HG03442 (cell line): ENCODE measurements at regions not wholly inside any gene's neighbourhood (a gene's known extent, or its start where the extent isn't known, plus 50 kb on each side); places are given as distances from the start of the nearest gene placed in this dataset.
"Not testable (repeated sequence)": the region's sequence is repeated elsewhere in the genome, so short reads cannot be mapped to it uniquely, and the experiment has no call there.

ENCODE experiments used
- ATAC-seq: cut with Tn5 transposase; IDR thresholded peaks from one replicate; pipeline ENCODE4 v1.9.1; 2021; ENCODE audit warnings: mild to moderate bottlenecking, moderate library complexity; ENCODE audit not compliant: unreplicated experiment

DNA sequence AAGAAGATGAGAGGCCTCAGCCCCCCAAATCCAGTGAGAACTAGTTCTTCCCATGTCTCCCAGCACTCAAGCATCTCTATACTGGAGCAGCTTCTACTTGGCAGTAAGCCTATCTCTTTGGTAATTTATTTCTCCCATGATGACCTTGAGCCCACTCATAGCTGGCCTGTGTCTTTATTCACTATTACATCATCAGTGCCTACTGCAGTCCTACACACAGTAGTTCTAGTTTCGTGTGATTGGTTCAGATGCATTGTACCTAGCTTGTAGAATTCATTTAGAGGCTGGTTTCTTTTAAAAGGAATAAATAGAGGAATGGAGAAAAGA, 255.6 kb upstream of the ZFP64 start:
- ATAC-seq, result no peak

- ATAC-seq, result no peak
Measured at GRCh38 chr20:52446421-52447224, 255.0 kb upstream of the ZFP64 start.

DNA sequence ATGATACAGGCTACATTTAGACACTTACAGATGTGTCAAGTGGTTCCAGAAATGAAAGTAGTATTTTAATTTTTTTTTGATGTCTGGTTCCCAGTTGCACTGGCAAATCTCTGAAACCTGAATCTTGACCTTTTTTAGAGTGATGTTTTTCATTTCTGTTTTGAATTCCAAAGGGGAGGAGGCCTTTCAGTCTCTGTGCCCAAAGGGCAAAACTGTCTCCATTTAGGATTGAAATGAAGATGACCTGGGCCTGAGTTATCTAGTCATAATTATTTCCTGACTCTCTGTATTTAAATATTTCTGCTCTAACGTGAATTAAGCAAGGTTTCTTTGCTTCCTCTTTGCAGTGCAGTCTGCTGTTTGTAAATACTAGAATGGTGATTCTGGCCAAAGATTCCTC, 252.9 kb upstream of the ZFP64 start:
- no peak for ATAC-seq

DNA sequence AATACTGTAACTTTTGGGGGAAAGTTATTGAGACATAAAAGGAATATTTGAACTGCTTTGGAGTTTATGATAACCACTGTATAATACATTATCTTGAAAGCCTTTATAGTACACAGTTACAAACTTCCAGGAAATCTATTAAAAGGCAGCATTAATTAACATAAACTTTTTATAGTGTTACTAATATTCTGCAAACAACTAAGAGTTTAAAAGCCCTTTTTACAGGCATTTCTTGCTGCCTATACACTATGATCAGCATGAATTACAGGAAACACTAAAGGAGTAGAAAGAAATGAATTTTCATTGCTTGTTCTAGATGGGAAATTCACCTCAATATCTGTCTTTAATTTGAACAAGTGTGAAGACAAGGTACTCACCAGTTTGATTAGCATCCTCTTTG, 252.3 kb upstream of the ZFP64 start:
- ATAC-seq, result no peak

- ATAC-seq, result no peak
Measured at GRCh38 chr20:52441710-52442109, 250.1 kb upstream of the ZFP64 start.

DNA sequence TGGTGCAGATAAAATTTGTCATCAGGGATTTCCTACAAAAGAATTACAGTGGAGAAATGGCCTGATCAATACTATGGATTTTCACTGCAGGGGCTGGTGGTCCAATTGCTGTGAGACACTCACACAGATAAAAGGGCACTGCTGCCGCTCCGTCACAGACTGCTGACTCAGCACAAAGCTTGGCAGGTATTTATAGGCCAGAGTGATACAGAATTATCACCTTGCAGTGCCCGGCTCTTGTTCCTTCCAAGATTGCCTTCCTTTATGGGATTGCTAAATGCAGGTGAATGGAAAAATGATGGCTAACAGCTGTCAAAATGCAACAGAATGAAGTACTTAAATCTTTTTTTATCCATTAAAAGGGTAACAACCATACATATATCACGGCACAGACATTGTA, 247.8 kb upstream of the ZFP64 start:
- no peak for ATAC-seq

- no peak for ATAC-seq
Measured at GRCh38 chr20:52438326-52438963, 246.9 kb upstream of the ZFP64 start.

DNA sequence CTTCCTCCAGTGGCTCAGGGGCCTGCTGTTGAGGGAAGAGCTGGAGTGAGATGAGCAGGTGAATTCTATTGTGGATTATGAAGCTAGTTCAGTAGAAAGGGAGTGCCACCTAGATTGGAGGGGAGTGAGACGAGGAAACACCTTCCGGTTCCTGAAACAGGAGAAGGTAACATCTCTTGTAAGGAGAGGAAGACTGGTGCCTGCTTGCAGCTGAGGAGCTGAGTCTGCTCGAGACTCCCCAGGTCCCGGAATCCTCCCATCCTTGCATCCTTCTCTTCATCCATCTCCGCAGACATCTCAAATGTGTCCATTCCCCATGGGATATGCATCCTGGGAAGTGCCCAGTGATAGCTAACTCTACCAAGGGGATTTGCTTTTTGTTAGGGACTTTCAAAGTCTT, 242.9 kb upstream of the ZFP64 start:
- ATAC-seq, result no peak

DNA sequence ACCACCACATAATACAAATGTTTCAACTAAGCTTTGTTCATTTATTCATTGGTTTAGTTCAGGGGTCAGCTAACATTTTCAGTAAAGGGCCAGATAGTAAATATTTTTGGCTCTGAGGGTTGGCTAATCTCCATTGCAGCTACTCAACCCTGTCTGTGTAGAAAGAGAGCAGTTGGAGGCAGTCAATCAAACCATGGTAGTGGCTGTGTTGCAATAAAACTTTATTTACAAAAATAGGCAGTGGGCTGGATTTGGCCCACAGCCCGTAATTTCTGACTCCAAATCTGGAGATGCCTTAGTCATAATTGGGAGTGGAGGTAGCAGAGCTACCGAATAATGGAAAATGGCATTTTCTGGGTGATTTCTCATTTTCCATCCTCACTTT, 242.5 kb upstream of the ZFP64 start:
- ATAC-seq, result no peak

GRCh38 chr20:52433326-52434040, 241.9 kb upstream of the ZFP64 start:
- ATAC-seq, result no peak

- ATAC-seq, result no peak
Measured at GRCh38 chr20:52432740-52433139, 241.2 kb upstream of the ZFP64 start.

DNA sequence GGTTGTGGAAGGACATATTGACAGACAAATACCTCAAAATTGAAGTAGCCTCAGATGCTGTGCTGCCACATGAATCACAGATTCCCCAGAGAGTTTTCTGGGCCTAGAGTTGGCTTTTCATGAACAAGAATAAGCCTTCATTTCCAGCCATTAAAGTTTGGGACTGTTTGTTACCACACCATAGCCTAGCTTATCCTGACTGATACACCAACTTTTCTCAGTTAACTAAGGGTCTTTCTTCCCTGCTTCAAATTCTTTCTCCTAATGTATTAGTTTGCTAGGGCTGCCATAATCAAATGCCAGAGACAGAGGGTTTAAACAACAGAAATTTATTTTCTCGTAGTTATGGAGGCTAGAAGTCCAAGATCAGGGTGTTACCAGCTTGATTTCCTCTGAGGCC, 237.4 kb upstream of the ZFP64 start:
- no peak for ATAC-seq

DNA sequence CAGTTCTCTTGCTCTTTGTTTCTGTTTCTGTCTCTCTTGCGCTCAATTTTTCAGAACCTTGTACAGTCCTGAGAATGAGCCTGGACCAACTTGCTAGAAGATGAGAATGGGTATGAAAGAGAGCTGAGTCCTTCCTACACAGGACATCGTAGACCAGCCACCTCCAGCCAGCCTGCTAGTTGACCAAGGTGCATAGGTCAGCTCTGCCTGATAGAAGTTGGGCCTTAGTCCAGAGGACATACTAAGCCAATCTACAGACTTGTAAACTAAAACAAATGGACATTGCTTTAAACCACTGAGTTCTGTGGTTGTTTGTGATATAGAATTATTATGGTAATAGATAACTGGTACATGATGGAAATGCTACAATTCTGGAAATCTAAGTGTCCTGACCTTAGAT, 236.4 kb upstream of the ZFP64 start:
- ATAC-seq, result no peak

GRCh38 chr20:52426856-52427255, 235.3 kb upstream of the ZFP64 start:
- ATAC-seq, result no peak

GRCh38 chr20:52425701-52426100, 234.1 kb upstream of the ZFP64 start:
- ATAC-seq, result no peak

- ATAC-seq, result no peak
Measured at GRCh38 chr20:52425253-52425652, 233.7 kb upstream of the ZFP64 start.

DNA sequence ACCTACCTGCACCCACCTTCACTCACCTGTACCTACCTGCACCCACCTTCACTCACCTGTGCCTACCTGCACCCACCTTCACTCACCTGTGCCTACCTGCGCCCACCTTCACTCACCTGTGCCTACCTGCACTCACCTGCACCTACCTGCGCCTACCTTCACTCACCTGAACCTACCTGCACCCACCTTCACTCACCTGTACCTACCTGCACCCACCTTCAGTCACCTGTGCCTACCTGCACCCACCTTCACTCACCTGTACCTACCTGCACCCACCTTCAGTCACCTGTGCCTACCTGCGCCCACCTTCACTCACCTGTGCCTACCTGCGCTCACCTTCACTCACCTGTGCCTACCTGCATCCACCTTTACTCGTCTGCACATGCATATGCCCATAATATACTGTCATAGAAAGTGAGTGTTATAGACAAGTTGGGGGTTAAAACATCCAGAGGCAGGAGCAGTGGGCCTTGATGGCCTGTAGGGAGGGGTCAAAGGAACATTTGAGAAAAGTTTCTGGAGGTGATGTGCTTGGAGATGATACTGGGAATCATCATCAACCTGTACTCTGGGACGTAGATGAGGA, 232.9 kb upstream of the ZFP64 start:
- ATAC-seq, result not testable (repeated sequence)

DNA sequence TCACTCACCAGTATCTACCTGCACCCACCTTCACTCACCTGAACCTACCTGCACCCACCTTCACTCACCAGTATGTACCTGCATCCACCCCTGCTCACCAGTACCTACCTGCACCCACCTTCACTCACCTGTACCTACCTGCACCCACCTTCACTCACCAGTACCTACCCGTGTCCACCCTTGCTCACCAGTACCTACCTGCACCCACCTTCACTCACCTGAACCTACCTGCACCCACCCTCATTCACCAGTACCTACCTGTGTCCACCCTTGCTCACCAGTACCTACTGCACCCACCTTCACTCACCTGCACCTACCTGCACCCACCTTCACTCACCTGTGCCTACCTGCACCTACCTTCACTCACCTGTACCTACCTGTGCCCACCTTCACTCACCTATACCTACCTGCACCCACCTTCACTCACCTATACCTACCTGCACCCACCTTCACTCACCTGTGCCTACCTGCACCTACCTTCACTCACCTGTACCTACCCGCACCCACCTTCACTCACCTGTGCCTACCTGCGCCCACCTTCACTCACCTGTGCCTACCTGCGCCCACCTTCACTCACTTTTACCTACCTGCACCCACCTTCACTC, 232.1 kb upstream of the ZFP64 start:
- ATAC-seq, result not testable (repeated sequence)

GRCh38 chr20:52422574-52423336, 231.2 kb upstream of the ZFP64 start:
- ATAC-seq, result no peak

DNA sequence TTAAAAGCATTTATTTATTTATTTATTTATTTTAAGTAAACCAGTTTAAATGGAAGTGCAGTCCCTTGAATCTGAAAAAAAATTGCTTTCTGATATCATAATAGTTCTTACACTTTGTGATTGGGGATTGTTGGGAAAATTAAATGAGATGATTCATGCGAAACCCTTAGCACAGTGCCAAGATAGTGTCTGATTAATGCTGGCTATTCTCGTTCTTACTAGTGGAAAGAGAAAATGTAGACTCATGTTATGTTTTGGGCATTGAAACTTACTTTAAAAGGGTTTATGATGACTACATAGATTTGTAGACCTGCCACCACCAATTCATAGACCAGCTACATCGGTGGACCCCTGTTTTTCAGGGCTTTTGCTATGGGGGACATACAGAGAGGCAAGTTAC, 229.2 kb upstream of the ZFP64 start:
- ATAC-seq, result no peak

- no peak for ATAC-seq
Measured at GRCh38 chr20:52419205-52419604, 227.6 kb upstream of the ZFP64 start.
